Esophagus squamous epithelium (tissue), 4 donors: ENCODE measurements at regions not wholly inside any gene's neighbourhood (a gene's known extent, or its start where the extent isn't known, plus 50 kb on each side); places are given as distances from the start of the nearest gene placed in this dataset.

Source experiments
- POLR2A ChIP-seq, 4 donors: fragments of 450-650 bp; IDR thresholded peaks; one replicate each; pipeline ENCODE4 v1.6.1; 2017; ENCODE audit warnings: antibody characterized with exemption in 4 of 4, mild to moderate bottlenecking in 4 of 4, moderate library complexity in 3 of 4
- TF ChIP-seq, protein P1 (sequence below), 6 experiments: fragments of 450-650 bp in 4 of 6; fragments of 200-600 bp in 2 of 6; sonication (generic) in 2 of 6; IDR thresholded peaks; one replicate each; pipeline ENCODE4 v1.5.1; 2016 to 2019; ENCODE audit warnings: antibody characterized with exemption in 6 of 6, mild to moderate bottlenecking in 4 of 6, moderate library complexity in 4 of 6

DNA sequence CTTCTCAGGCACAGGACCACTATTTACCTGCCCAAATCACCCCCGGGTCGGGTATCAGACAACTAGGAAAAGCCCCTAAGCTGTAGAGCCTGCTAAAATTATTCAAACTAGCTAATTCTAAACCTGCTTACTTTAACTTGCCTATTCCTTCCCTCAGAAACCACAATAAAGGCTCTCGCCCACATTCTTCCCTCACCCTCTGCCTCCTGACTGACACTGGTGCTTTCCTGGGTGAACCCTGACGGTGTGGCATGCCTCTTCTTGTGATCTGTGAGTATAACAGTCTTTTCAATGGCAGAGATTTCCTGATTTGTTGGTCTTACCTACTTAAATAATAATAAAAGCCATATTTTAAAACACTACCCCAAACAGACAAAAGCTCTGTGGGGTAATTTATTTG, 209.4 kb upstream of the XIST start:
- TF ChIP-seq, protein P1, sequence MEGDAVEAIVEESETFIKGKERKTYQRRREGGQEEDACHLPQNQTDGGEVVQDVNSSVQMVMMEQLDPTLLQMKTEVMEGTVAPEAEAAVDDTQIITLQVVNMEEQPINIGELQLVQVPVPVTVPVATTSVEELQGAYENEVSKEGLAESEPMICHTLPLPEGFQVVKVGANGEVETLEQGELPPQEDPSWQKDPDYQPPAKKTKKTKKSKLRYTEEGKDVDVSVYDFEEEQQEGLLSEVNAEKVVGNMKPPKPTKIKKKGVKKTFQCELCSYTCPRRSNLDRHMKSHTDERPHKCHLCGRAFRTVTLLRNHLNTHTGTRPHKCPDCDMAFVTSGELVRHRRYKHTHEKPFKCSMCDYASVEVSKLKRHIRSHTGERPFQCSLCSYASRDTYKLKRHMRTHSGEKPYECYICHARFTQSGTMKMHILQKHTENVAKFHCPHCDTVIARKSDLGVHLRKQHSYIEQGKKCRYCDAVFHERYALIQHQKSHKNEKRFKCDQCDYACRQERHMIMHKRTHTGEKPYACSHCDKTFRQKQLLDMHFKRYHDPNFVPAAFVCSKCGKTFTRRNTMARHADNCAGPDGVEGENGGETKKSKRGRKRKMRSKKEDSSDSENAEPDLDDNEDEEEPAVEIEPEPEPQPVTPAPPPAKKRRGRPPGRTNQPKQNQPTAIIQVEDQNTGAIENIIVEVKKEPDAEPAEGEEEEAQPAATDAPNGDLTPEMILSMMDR (IDR thresholded peaks at IDR 0.05), result no peak
- no peak for TF ChIP-seq POLR2A (IDR thresholded peaks at IDR 0.05)
